A549 (cell line): ENCODE measurements at regions not wholly inside any gene's neighbourhood (a gene's known extent, or its start where the extent isn't known, plus 50 kb on each side); places are given as distances from the start of the nearest gene placed in this dataset.

Experiments
- ATAC-seq, 2 experiments: fragments of 200-7000 bp in 1 of 2; fragments of >200 bp in 1 of 2; cut with Nextera tagmentation in 1 of 2; cut with Tn5 transposase in 1 of 2; 3 replicates each; pipeline versions ENCODE4 v1.8.0 to v1.9.1; 2018 to 2020; ENCODE audit warnings: mild to moderate bottlenecking in 1 of 2, moderate library complexity in 1 of 2
- CTCF ChIA-PET: fragments of 300-600 bp; sonication (Branson Sonifier 250); formaldehyde crosslinking; extraction: SDS; loops from one replicate; lab custom pipeline; 2021; ENCODE audit warnings: antibody characterized with exemption, inconsistent platforms; lab: Yijun Ruan, JAX
- POLR2A ChIA-PET: fragments of 350-600 bp; formaldehyde crosslinking; extraction: SDS; loops from one replicate; lab custom pipeline; 2021; ENCODE audit warnings: antibody characterized with exemption, inconsistent platforms; lab: Yijun Ruan, JAX
- DNase-seq, 2 experiments: peaks; one replicate each; pipeline versions ENCODE4 v3.0.0 to v3.0.0-alpha.2; 2011 to 2016; ENCODE audit warnings: low read depth in 1 of 2, low spot score in 1 of 2
- FAIRE-seq: peaks from 2 replicates; lab custom pipeline; 2011; peaks lifted over from hg19 to GRCh38; lab: Jason Lieb, UNC
- H3K27ac ChIP-seq, 2 experiments: fragments of >200 bp; sonication (Bioruptor Twin); formaldehyde crosslinking; 3 replicates each; pipeline ENCODE4 v1.5.1; 2016 to 2017
- H3K4me1 ChIP-seq: fragments of >200 bp; sonication (Bioruptor Twin); formaldehyde crosslinking; 3 replicates; pipeline ENCODE4 v1.6.1; 2016
- H3K4me2 ChIP-seq: fragments of >200 bp; sonication (Bioruptor Twin); formaldehyde crosslinking; 3 replicates; pipeline ENCODE4 v1.6.1; 2016
- H3K4me3 ChIP-seq: fragments of >200 bp; sonication (Bioruptor Twin); formaldehyde crosslinking; 3 replicates; pipeline ENCODE4 v1.5.1; 2016
- H3K9me3 ChIP-seq: fragments of >200 bp; sonication (Bioruptor Twin); formaldehyde crosslinking; 3 replicates; pipeline ENCODE4 v1.6.1; 2016
- ATOH8 ChIP-seq: fragments of 250-450 bp; sonication (Bioruptor Pico); IDR thresholded peaks from 2 replicates; pipeline ENCODE4 v1.5.0; 2020; ENCODE audit warnings: low read depth, mild to moderate bottlenecking, moderate library complexity
- CBX8 ChIP-seq: fragments of 200-600 bp; sonication (generic); IDR thresholded peaks from 2 replicates; pipeline ENCODE4 v1.6.1; 2016
- CHD2 ChIP-seq: fragments of 150-350 bp; IDR thresholded peaks from 2 replicates; pipeline ENCODE4 v1.6.1; 2014; ENCODE audit warnings: low read length; ENCODE audit not compliant: partially characterized antibody
- CHD4 ChIP-seq: fragments of 200-600 bp; sonication (generic); IDR thresholded peaks from 2 replicates; pipeline ENCODE4 v1.6.1; 2016; ENCODE audit warnings: antibody characterized with exemption, mild to moderate bottlenecking, borderline replicate concordance
- EHF ChIP-seq: fragments of 250-450 bp; sonication (Bioruptor Pico); IDR thresholded peaks from 2 replicates; pipeline ENCODE4 v1.5.0; 2020; ENCODE audit warnings: mild to moderate bottlenecking
- EHMT2 ChIP-seq: fragments of 200-600 bp; sonication (generic); IDR thresholded peaks from 2 replicates; pipeline ENCODE4 v1.6.1; 2016; ENCODE audit warnings: antibody characterized with exemption, low read depth, mild to moderate bottlenecking, moderate library complexity
- ELK1 ChIP-seq: fragments of 150-350 bp; IDR thresholded peaks from 2 replicates; pipeline ENCODE4 v1.6.1; 2014; ENCODE audit warnings: low read depth, mild to moderate bottlenecking, low read length
- EP300 ChIP-seq, 2 experiments: fragments of >200 bp; sonication (Bioruptor Twin); formaldehyde crosslinking; IDR thresholded peaks; 2 replicates in 1 of 2; 3 replicates in 1 of 2; pipeline ENCODE4 v1.6.1; 2016 to 2017
- ESRRA ChIP-seq: fragments of 150-350 bp; IDR thresholded peaks from 2 replicates; pipeline ENCODE4 v1.6.1; 2014; ENCODE audit warnings: mild to moderate bottlenecking, low read length, borderline replicate concordance
- FOXS1 ChIP-seq: fragments of 250-450 bp; sonication (Bioruptor Pico); IDR thresholded peaks from 2 replicates; pipeline ENCODE4 v1.5.0; 2020; ENCODE audit warnings: mild to moderate bottlenecking, moderate library complexity
- HDAC2 ChIP-seq: fragments of 200-600 bp; sonication (generic); IDR thresholded peaks from 2 replicates; pipeline ENCODE4 v1.6.1; 2016
- JUN ChIP-seq, 2 experiments: fragments of >200 bp; sonication (Bioruptor Twin); formaldehyde crosslinking; IDR thresholded peaks; 2 replicates in 1 of 2; 3 replicates in 1 of 2; pipeline ENCODE4 v1.6.1; 2016 to 2017
- KDM5A ChIP-seq: fragments of 200-600 bp; sonication (generic); IDR thresholded peaks from 2 replicates; pipeline ENCODE4 v1.6.1; 2016; ENCODE audit warnings: antibody characterized with exemption, mild to moderate bottlenecking
- MAFK ChIP-seq: fragments of 450-650 bp; IDR thresholded peaks from 2 replicates; pipeline ENCODE4 v1.6.1; 2014; ENCODE audit not compliant: partially characterized antibody
- RARB ChIP-seq: fragments of 250-450 bp; sonication (Bioruptor Pico); IDR thresholded peaks from 2 replicates; pipeline ENCODE4 v1.8.0; 2021; ENCODE audit warnings: mild to moderate bottlenecking, moderate library complexity
- REST ChIP-seq: fragments of 200-600 bp; sonication (generic); IDR thresholded peaks from 2 replicates; pipeline ENCODE4 v1.6.1; 2016; ENCODE audit warnings: antibody characterized with exemption, mild to moderate bottlenecking, moderate library complexity
- TFCP2L1 ChIP-seq: fragments of 250-450 bp; sonication (Bioruptor Pico); IDR thresholded peaks from 2 replicates; pipeline ENCODE4 v1.5.0; 2021; ENCODE audit warnings: mild to moderate bottlenecking
- TP53 ChIP-seq: fragments of 250-450 bp; sonication (Bioruptor Pico); IDR thresholded peaks from 2 replicates; pipeline ENCODE4 v1.5.0; 2021; ENCODE audit warnings: mild to moderate bottlenecking, moderate library complexity
- ZNF302 ChIP-seq: fragments of 250-450 bp; sonication (Bioruptor Pico); IDR thresholded peaks from 2 replicates; pipeline ENCODE4 v1.9.0; 2021; ENCODE audit warnings: inconsistent platforms, mild to moderate bottlenecking, moderate library complexity
- WGBS: methylation state at CpG from one replicate; pipeline ENCODE4 v1.1.6; 2017; ENCODE audit errors: missing lambda C conversion rate; 5-methylcytosine and 5-hydroxymethylcytosine counted together

GRCh38 chr4:81531410-81531809, 59.7 kb upstream of the RASGEF1B start:
- 21% methylated on average over 2 of the region's 2 CpGs for WGBS
- ChIA-PET POLR2A (no interaction called here), CTCF (no interaction called here)
- Histone ChIP-seq H3K9me3 (no peaks in the 10 kb centered on the region), H3K4me2 (no peak overlapping the region), H3K4me3 (no peak overlapping the region), H3K4me1 (no peaks in the 10 kb centered on the region), H3K27ac (no peak overlapping the region)
- ATAC-seq (no peak), DNase-seq (no peak), FAIRE-seq (no peak)
- no peak for TF ChIP-seq ELK1
- TF ChIP-seq JUN (IDR thresholded peaks at IDR 0.05) = no peak
- no peak for TF ChIP-seq FOXS1 (CRISPR knock-in tag)
- no peak for TF ChIP-seq REST
- no peak for TF ChIP-seq ZNF302
- TF ChIP-seq ESRRA = no peak
- no peak for TF ChIP-seq CHD4
- no peak for TF ChIP-seq CHD2
- TF ChIP-seq ATOH8 (CRISPR knock-in tag) = no peak
- no peak for TF ChIP-seq TP53 (CRISPR knock-in tag)
- TF ChIP-seq EP300 (IDR thresholded peaks at IDR 0.05) = no peak
- no peak for TF ChIP-seq HDAC2
- TF ChIP-seq CBX8 = no peak
- no peak for TF ChIP-seq TFCP2L1 (CRISPR knock-in tag)
- no peak for TF ChIP-seq MAFK
- no peak for TF ChIP-seq EHMT2

GRCh38 chr4:81528979-81529378, 57.3 kb upstream of the RASGEF1B start:
- ATAC-seq (no peak), DNase-seq (no peak), FAIRE-seq (no peak)
- ChIA-PET POLR2A (no interaction called here), CTCF (no interaction called here)
- 54% methylated on average over 3 of the region's 3 CpGs for WGBS
- Histone ChIP-seq H3K4me3 (no peak overlapping the region), H3K27ac (no peak overlapping the region), H3K4me2 (no peak overlapping the region), H3K9me3 (no peaks in the 10 kb centered on the region), H3K4me1 (no peaks in the 10 kb centered on the region)
- no peak for TF ChIP-seq ESRRA
- TF ChIP-seq KDM5A = no peak

- Histone ChIP-seq H3K4me1 (no peaks in the 10 kb centered on the region), H3K27ac (no peak overlapping the region), H3K4me3 (no peak overlapping the region), H3K9me3 (no peaks in the 10 kb centered on the region), H3K4me2 (no peak overlapping the region)
- POLR2A ChIA-PET = no interaction called here
- TF ChIP-seq ATOH8 (CRISPR knock-in tag) = no peak
- TF ChIP-seq EHF (CRISPR knock-in tag) = no peak
- TF ChIP-seq RARB (CRISPR knock-in tag) = no peak
- 7% methylated on average over 2 of the region's 2 CpGs for WGBS
- no peak for DNase-seq
- ATAC-seq = no peak
- CTCF ChIA-PET = no interaction called here
- no peak for FAIRE-seq
Measured at GRCh38 chr4:81528200-81528599, 56.5 kb upstream of the RASGEF1B start.
